NAMALWA (cell line): ENCODE measurements at regions not wholly inside any gene's neighbourhood (a gene's known extent, or its start where the extent isn't known, plus 50 kb on each side); places are given as distances from the start of the nearest gene placed in this dataset.
"Not testable (repeated sequence)": the region's sequence is repeated elsewhere in the genome, so short reads cannot be mapped to it uniquely, and the experiment has no call there.

Source experiments
- DNase-seq: peaks from one replicate; pipeline ENCODE4 v3.0.0-alpha.2; 2015; ENCODE audit warnings: low spot score

DNA sequence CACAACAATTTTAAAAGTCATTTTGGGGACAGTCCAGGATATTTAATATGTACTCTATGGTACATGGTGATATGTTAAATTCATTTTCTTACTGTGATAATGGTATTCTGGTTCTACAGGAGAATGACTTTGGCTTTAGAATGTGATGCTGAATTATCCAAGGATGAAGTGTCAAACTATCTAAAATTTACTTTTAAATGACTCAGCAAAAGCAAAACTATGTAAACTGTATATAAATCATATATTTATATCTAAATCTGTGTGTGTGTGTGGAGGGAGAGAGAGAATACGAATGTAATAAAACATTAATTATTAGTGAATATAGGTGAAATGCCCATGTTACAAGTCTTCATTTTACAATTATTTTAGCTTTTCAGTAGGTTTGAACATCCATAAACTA is 733.8 kb upstream of the CA10 start:
- DNase-seq = no peak

DNA sequence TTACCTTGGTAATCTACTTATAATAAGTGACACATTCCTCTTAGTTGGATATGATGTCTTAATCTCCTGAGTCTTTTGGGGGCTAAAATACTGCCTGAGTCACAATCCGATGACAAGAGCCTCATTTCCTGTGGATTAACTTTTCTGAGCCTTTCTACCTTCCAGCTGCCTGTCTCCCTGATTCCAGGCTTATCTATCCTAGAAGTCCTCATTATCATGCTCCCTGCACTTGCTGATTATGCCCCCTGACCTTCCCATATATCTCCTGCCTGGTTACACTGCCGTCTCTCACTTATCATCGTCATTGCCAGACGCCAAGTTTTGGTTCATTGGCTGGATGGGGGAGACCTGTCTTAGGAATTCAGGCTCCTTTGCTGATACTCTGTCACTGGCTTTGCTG is 727.4 kb upstream of the CA10 start:
- no peak for DNase-seq

DNA sequence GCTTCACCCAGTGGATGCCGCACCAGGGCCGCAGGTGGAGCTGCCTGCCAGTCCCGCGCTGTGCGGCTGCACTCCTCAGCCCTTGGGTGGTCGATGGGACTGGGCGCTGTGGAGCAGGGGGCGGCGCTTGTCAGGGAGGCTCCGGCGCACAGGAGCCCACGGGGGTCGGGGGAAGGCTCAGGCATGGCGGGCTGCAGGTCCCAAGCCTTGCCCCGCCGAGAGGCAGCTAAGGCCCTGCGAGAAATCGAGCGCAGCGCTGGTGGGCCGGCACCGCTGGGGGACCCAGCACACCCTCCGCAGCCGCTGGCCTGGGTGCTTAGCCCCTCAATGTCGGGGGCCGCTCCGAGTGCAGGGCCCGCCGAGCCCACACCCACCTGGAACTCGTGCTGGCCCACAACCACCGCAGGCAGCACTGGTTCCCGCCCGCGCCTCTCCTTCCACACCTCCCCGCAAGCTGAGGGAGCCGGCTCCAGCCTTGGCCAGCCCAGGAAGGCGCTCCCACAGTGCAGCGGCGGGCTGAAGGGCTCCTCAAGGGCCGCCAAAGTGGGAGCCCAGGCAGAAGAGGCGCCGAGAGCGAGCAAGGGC is 725.5 kb upstream of the CA10 start:
- not testable (repeated sequence) for DNase-seq

DNA sequence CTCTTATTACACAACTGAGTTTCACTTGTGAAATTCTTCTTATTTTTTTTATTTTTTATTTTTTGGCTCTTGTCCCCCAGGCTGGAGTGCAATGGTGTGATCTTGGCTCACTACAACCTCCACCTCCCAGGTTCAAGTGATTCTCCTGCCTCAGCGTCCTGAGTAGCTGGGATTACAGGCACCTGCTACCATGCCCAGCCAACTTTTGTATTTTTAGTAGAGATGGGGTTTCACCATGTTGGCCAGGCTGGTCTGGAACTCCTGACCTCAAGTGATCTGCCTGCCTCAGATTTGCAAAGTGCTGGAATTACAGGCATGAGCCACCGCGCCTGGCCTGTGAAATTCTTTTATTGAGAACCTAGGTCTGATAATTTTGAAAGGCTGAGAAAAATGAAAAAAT is 688.3 kb upstream of the CA10 start:
- not testable (repeated sequence) for DNase-seq

DNA sequence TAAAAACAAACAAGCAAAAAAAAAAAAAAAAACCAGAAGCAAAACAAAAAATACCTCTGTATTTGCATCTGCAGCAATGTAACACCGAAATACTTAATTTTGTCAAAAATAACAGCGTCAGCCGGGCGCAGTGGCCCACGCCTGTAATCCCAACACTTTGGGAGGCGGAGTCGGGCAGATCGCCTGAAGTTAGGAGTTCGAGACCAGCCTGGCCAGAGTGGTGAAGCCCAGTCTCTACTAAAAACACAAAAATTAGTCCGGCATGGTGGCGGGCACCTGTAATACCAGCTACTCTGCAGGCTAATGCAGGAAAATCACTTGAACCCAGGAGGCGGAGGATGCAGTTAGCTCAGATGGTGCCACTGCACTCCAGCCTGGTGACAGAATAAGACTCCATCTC is 683.5 kb upstream of the CA10 start:
- DNase-seq = no peak

DNA sequence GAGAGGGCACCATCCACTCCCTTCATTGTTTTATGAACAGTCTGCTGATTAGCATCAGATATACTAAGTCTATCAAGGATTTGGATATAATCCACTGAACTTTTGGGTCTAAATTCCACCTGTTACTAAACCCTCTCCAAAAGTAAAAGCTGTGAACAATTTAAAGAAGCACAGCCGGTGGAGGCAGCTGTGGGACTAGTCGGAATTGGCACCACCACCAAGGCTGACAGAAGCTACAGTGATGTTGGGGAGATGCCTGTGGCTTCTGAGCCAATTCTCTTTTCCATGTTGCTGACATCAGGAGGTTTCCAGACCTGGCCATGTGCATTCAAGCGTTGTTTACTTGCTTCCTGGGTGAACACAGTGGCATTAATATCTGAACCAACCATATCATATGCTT is 679.0 kb upstream of the CA10 start:
- DNase-seq = no peak

DNA sequence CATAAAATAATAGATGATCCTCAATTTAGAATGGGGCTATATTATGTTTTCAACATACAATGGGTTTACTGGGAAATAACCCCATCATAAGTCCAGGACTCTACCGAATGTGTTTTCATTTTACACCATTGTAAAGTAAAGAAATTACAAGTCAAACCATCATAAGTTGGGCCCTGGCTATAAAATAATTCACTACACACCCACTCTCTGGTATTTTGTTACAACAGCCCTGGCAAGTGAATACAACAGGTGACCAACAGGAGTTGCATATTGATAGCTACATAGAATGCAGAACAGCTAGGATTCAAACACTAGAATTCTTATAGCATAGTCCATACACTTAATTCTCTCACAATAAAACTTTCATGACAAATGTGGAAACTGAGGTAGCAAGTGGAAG is 673.0 kb upstream of the CA10 start:
- no peak for DNase-seq

DNA sequence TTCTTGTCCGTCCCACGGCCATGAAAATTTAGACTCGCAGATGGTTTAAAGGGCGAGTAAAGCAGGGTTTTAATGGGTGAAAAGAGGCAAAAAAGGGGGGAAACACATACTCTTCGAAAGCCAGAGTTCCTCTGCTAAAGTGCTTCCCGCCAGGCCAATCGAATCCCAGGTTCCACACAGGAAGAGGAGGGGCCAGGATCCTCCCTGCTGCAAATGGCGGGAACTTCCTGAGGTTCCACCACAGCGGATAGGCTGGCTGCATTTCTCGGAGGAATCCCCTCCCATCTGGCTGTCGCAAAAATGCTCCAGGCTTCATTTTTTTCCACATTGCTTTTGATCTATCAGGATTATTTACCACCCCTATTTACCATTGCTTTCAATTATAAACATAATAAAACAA is 670.1 kb upstream of the CA10 start:
- DNase-seq = no peak

DNA sequence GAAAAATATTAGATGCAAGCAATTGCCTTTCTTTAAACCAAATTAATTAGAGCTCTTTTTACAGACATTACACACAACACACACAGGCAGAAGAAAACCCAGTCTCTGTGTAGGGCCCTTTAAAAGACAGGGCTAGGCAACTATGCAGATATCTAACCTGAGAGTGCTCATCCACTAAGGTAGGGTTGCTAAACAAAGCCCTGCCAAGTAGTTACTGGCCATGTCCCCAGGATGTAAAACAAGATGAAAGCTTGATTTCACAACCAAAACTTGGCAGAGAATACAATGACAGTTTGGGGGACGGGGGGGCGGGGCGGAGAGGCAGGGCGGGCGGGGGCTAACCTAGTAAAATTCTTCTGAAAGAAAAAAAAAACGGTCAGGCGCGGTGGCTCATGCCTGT is 669.0 kb upstream of the CA10 start:
- no peak for DNase-seq

DNA sequence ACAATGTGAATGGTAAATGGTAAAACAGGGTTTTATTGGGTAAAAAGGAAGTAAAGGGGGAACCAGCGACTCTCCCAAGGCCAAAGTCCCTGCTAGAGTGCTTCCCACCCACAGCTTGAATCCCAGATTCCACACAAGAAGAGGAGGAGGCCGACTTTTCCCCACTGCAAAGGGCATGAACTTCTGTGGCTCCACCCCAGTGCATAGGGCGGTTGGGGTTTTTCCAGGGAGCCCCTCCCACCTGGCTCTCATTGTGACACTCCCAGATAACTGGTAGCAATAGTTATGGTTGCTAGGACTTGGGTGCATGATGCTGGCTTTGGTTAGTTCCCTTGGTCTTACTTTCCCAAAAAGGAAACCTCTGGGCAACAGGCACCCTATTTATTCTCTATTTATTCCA is 666.0 kb upstream of the CA10 start:
- no peak for DNase-seq

DNA sequence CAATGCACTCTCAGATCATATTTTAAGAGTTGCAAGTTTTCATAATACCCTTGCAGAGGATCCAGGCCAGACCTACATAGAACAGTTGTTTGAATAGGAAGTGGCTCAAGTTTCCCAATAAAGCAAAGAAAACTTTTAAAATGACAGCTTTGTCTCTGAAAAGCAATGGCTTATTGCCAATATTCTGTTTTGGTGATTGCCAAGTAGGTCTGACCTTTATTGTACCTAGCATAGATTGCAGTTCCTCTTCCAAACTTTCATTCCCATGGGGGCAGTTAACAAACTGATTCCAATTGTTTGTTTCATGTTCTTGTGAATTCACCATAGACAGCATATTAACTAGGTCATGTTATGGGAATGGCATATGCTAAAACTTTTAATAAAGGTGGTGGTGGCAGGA is 664.6 kb upstream of the CA10 start:
- no peak for DNase-seq

DNA sequence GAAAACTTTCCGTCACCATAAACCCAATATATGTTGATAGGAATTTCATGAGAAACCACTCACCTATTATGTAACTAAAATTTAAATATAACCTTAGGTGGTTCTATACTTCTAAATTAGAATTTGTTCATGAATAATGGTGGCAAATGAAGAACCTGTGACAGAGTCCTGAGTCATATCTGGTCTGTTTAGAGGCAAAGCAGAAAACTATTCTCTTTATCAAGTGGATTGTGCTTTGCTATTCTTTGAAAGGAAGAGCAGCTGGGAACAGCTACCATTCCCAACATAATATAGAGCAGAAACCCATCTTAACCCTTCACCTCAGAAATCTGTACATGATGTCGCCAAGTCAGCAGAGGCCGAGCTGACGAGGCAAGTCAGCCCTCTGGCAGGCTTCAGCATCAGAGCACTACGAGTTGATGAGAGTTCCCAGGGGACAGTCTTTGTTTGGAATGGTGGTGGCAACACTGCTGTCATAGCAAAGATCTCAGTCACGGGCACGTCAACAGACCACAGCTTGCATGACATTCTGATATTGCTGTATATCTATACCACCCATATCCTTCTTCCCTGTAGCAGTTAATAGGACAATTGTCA is 631.9 kb upstream of the CA10 start:
- DNase-seq = no peak

DNA sequence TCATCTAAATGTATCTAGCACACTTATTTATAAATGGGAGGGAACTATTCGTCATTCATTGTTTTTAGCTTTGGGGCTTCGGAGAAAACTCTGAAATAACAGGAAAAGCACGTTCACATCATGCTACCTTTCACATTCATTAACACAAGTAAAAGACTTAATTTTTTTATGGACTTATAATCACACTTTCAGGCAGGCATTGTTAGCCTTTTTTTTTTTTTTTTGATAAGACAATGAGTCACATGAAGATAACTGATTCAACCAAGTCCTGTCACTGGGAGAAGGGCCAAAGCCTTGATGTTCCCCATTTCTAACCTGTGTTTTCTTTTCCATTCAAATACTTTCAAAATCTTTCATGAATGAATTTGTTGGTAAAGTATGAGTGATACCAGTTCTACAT is 631.3 kb upstream of the CA10 start:
- DNase-seq = no peak

DNA sequence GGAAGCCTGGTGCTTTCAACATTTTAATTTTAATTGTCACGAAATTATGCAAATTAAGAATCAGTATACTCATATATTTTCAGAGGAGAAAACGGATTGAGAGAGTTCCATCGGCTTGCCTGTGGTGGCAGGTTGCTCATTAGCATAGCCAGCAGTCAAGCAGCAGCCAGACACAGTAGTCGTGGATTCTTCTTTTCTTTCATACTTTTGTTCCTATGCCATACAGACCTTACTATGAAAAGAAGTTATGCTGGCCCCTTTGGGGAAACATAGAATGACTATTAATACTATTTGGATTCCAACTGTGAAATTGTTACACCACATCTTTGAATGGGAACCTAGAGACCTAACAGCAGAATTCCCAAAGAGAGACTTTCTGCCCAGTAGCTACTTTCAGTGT is 617.7 kb upstream of the CA10 start:
- DNase-seq = no peak

DNA sequence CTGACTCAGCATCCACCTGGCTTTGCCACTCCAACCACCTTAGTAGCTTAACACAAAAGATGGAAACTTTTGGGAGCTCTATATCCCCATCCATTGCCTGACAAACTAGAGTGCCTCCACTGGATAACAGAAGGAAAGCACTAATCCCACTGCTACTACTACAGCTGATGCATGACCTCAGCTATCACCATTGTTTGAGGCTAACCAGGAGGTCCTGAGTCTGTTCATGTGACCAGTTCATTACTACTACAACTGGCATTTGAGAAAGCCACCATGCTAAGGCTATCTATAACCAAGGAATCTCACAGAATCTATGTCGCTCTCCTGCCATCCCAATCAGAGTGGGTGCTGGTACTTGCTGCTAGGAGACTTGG is 604.3 kb upstream of the CA10 start:
- no peak for DNase-seq

DNA sequence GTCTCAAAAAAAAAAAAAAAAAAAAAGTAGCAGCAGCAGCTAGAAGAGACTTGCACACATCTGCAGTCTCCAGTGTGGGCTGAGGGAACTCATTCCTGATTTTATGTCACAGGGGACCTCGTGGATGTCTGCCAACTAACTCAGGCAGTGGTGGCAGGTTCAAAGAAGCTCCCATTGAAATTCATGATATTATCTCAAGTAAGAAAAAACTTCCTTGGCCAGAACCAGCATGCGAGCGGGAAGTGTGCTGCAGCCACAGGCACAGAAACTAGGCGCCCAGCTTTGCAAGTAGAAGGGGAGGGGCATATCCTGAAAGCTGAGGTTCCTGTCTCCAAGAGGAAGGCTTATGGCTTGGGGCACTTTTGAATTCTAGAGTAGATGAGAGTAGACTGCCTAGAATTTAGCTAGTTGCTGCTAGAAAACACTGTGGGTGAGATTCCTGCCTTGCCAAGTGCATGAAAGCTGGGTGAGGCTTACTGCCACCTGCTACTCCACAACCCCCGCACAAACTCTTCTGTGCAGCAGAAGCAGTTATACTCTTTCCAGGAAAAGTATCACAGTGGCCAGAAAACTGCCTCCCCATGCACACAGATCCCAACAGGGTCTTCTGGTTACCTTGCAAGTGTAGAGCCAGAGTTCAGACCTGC is 603.8 kb upstream of the CA10 start:
- DNase-seq = no peak

DNA sequence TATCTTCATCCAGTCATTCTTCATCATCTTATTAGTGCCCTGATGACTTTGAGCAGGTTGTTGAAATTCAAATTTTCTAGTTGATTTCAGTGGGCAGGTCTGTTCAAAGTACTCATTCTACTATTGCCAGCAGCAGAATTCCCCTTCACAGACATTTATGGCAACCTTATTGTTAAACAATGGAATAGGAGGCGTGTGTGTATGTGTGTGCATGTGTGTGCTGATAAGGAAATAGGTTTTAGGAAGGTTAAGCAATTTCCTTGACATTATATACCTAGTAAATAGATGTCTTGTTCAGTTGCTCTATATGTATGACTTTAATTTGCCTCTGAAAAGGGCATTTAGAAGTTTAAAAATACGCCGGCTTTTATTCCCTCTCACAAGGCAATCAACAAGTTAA is 601.4 kb upstream of the CA10 start:
- DNase-seq = no peak

DNA sequence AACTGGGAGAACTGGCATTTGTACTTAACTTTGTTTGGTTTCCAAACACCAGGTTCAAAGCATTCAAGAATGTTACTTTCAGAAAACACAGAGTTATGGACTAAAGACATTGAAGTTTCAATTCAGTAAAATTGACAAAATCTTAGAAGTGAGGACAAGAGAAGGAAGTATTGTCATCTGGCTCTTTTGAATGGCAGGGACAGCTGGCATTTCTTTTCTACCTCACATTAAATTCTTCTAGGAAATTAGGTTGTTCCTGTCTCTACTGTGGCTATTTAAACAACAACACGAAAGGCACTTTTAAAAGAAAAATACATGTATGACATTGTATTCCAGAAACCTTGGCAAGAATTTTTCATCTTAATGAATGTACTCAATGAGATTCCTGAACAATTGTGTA is 600.0 kb upstream of the CA10 start:
- DNase-seq = no peak

DNA sequence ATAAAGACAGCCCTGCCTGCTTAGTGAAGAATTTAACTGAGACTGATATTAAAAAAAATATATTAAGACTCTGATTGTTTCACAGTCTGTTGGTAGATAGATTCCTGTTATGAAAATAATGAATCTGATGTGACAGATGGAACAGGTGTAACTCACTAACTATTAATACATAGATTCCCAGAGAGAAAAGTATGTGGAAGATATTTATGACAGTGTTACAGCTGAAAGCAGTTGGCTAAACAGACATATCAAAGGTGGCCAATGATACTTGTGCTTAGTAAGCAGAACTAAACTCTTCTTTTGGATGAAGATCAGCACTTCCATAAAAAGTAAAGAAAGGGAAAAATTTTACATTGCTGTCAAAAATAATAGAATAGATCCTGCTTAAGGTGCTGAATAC is 598.2 kb upstream of the CA10 start:
- no peak for DNase-seq

DNA sequence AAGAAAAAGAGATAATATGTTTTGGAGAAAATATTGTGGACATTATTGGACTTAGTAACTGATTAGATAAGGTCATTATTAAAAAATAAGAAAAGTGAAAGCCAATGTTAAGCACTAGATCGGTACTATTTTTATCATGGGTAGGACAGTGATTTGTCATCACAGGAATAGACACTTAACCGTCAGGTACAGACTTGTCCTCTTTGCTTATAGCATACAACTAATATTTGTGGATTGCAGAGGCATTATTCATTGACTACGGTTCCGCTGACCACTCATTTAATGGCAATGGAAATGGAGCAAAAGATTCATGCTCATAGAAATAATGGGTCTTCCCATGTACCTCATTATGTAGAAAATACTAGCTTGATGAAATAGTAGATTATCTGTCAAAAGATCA is 596.3 kb upstream of the CA10 start:
- no peak for DNase-seq

DNA sequence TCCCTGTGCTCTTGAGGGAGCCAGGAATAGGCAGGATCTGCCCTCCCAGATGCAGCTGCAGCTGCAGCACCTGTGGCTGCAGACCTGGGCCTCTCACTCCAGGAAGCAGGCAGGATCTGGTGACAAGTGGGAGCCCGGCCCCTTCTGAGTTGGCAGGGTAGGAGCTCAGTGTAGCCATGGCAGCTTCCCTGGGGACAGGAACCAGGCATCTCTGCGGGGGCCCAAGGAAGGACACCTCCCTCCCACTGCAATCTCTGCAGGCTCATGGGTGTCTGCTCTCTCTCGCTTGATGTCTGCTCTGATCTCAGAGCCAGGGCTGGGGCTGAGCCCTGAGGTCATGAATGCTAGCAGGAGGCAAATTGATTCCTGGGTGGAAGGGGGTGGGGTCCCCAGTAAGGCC is 592.5 kb upstream of the CA10 start:
- no peak for DNase-seq

DNA sequence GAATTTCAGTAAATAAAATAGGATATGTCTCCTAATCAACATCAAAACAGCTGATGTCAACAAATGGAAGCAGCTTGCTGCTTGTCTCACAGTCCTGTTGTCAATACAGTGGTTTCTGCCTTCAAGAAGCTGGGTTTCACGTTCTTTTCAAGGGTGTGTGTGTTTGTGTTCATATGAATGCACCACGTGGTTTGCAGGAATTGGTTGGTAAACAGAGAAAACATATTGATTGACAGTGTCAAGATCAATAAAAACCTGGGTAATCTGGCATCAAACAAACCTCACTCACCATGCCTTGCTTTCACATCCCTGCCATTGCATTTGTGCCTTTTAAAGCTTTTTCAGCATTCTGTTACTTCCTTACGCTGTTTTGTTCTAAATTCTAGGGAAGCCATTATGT is 585.7 kb upstream of the CA10 start:
- no peak for DNase-seq

DNA sequence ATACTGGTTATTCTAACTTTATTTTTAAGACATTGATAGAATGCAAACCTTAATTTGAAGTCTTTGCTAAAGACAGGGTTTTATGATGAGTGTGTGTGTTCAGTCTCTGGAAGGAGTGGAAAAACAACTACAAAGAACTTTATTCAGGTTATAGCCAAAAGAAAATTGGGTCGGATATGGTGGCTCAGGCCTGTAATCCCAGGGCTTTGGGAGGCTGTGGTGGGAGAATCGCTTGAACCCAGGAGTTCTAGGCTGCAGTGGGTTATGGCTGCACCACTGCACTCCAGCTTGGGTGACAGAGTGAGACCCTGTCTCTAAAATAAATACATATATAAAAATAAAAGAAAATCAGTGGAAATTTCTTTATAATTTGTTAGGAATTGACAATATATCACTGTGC is 581.5 kb upstream of the CA10 start:
- no peak for DNase-seq

DNA sequence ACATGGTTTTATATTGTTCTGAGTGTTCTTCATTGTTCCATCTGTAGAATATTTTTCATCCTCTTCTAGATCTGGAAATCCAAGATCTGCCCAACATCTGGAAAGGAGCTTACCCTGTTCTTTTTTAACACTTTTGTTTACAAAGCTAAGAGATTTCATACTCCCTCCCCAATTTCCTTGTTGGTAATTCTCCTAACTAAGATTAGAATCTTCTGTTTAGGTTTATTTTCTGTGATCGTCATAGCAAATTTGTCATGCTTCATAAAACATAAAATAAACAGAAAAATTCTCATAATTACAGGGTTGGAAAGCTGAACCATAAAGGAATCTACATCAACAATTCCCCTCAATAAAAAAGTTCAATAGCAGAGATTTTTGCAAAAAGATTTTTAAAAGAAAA is 580.3 kb upstream of the CA10 start:
- DNase-seq = no peak
